ENCODE measurements at regions not wholly inside any gene's neighbourhood (a gene's known extent, or its start where the extent isn't known, plus 50 kb on each side); places are given as distances from the start of the nearest gene placed in this dataset.

DNA sequence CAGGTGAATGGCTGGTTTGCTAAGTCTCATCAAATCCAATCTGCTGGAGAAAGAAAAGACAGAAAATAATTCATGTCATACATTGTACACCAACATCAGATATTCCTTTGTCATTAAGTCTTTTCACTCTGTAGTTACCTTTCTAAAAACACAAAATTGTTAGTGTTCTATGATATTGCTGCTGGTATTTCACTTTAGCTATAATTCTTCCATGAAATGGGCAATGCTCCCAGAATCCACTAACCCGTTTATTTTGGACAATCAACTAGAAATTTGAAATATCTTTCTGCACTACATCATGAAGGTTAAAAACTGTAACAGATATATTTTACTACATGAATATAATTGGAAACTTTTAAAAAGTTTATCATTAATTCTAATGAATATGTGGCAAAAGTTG is 181.3 kb downstream of the C7orf25 start:
- TF ChIP-seq, protein P1, sequence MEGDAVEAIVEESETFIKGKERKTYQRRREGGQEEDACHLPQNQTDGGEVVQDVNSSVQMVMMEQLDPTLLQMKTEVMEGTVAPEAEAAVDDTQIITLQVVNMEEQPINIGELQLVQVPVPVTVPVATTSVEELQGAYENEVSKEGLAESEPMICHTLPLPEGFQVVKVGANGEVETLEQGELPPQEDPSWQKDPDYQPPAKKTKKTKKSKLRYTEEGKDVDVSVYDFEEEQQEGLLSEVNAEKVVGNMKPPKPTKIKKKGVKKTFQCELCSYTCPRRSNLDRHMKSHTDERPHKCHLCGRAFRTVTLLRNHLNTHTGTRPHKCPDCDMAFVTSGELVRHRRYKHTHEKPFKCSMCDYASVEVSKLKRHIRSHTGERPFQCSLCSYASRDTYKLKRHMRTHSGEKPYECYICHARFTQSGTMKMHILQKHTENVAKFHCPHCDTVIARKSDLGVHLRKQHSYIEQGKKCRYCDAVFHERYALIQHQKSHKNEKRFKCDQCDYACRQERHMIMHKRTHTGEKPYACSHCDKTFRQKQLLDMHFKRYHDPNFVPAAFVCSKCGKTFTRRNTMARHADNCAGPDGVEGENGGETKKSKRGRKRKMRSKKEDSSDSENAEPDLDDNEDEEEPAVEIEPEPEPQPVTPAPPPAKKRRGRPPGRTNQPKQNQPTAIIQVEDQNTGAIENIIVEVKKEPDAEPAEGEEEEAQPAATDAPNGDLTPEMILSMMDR (IDR thresholded peaks at IDR 0.05; ENCODE audit: unreplicated experiment), result no peak
- DNase-seq (ENCODE audit: unreplicated experiment), result no peak
- Mint-ChIP-seq H3K27ac (ENCODE audit: low read depth, unreplicated experiment) (no peak overlapping the region), H3K27me3 (ENCODE audit: insufficient read depth, unreplicated experiment) (no peaks in the 10 kb centered on the region), H3K4me3 (ENCODE audit: unreplicated experiment) (no peak overlapping the region), H3K36me3 (ENCODE audit: insufficient read depth, unreplicated experiment) (no peaks in the 10 kb centered on the region), H3K4me1 (ENCODE audit: insufficient read depth, unreplicated experiment) (no peaks in the 10 kb centered on the region), H3K9me3 (ENCODE audit: unreplicated experiment) (no peaks in the 10 kb centered on the region)
- ChIA-PET CTCF (interaction anchor here (0.6 to 0.7 kb wide), 3 partner anchors 10 to 275 kb away, joined by 3 to 5 read pairs (median 5); no protein-coding TSS in a partner anchor), POLR2A (no interaction called here)
- intact Hi-C loops (cut with micrococcal nuclease), result no loop called here
- BruUV-seq (replicated peaks), result no TSS peak

DNA sequence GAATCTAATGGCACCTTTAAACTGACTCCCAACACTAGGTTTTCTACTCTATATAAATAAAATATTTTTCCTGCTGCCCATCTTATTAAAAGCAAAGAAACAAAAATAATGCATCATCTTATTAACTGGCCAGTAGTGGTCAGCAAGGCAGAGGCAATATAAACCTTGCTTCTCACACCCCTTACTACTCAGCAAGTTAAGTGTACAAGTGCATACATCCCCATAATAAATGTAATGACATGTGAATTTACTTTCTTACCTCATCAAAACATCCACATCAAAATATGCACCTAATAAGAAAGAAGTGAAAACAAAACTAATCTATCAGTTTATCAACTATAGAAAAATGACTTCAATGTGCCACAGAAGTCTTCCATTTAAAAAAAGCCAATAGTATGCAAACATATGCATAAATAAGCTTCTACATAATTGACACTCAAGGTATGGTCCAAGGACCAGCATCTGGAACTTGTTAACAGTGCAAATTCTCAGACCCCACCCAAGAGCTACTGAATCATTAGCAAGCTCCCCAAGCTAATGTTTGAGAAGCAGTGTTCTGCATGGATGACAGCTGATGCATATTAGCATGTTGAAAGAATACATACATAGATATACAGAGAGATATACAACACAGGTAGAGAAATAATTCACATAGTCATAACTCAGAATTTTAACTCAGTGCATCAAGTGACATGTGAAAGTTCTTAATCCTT is 182.7 kb downstream of the C7orf25 start:
- TF ChIP-seq, protein P1 (IDR thresholded peaks at IDR 0.05; ENCODE audit: unreplicated experiment), result no peak
- Mint-ChIP-seq H3K27me3 (ENCODE audit: insufficient read depth, unreplicated experiment) (no peaks in the 10 kb centered on the region), H3K36me3 (ENCODE audit: insufficient read depth, unreplicated experiment) (no peaks in the 10 kb centered on the region), H3K9me3 (ENCODE audit: unreplicated experiment) (no peaks in the 10 kb centered on the region), H3K4me3 (ENCODE audit: unreplicated experiment) (no peak overlapping the region), H3K4me1 (ENCODE audit: insufficient read depth, unreplicated experiment) (no peaks in the 10 kb centered on the region), H3K27ac (ENCODE audit: low read depth, unreplicated experiment) (no peak overlapping the region)
- intact Hi-C loops (cut with micrococcal nuclease), result no loop called here
- POLR2A ChIA-PET, result no interaction called here
- DNase-seq (ENCODE audit: unreplicated experiment), result no peak
- CTCF ChIA-PET, result no interaction called here
- BruUV-seq (replicated peaks), result no TSS peak

DNA sequence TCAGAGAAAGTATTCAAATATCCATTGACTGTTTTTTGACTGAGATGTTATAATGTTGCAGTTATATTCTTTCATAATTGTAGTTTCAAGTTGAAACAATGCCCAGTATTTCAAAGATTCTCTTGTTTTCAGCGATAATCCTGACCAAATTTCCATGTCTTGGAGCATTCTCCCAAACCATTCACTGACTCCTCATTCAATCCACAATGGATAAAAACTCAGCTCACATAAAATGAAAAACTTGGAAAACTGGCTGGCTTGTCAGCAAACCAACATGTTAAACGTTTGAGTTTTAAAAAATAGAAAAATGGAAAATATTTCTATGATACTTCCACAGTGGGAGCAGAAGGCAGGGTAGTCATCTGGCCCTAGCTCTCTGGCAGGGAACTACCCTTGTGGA is 184.4 kb downstream of the C7orf25 start:
- no peaks in the 10 kb centered on the region for H3K36me3 Mint-ChIP-seq (ENCODE audit: insufficient read depth, unreplicated experiment)
- no peaks in the 10 kb centered on the region for H3K4me1 Mint-ChIP-seq (ENCODE audit: insufficient read depth, unreplicated experiment)
- TF ChIP-seq, protein P1 (IDR thresholded peaks at IDR 0.05; ENCODE audit: unreplicated experiment), result no peak
- no peak for DNase-seq (ENCODE audit: unreplicated experiment)
- no peaks in the 10 kb centered on the region for H3K9me3 Mint-ChIP-seq (ENCODE audit: unreplicated experiment)
- ChIA-PET POLR2A (interaction anchor here (0.7 kb wide), 1 partner anchor 1128 kb away, joined by 4 read pairs; no protein-coding TSS in a partner anchor), CTCF (no interaction called here)
- no peak overlapping the region for H3K27ac Mint-ChIP-seq (ENCODE audit: low read depth, unreplicated experiment)
- intact Hi-C loops (cut with micrococcal nuclease), result no loop called here
- H3K4me3 Mint-ChIP-seq (ENCODE audit: unreplicated experiment), result no peak overlapping the region
- H3K27me3 Mint-ChIP-seq (ENCODE audit: insufficient read depth, unreplicated experiment), result no peaks in the 10 kb centered on the region
- BruUV-seq (replicated peaks), result no TSS peak

DNA sequence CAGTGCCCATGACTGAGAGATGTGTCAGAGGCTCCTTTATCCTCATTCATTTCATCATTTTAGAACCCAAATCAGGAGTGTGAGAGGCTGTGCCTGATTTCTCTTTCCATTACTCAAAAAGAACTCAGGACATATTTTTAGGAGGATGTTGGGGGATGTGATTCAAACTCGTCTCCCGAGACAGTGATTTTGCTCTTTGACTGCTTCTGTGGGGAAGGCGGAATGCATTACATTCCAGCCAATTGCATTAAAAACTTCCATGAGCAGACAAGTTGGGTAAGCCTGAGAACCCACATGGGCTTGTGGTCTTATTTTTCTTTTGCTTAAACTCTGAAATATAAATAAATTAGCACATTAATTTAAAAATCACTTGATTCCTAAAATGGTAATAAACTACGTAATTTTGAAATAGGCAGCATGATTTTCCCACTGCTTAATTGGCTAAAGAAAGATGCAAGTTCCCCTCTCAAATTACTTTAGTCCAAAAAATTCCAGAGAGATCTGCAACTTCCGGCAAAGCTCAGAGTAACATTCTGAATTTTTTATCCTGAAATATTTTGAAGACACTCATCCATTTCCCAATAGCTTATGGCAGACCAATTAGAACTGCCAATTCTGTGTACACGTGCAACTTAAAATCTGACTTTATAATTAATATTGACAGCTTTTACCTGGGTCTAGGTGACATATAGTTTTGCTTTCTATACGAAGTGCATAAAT is 185.6 kb downstream of the C7orf25 start:
- POLR2A ChIA-PET, result no interaction called here
- CTCF ChIA-PET, result interaction anchor here (1.3 kb wide), 1 partner anchor 19 kb away, joined by 3 read pairs; no protein-coding TSS in a partner anchor
- Mint-ChIP-seq H3K27ac (ENCODE audit: low read depth, unreplicated experiment) (no peak overlapping the region), H3K36me3 (ENCODE audit: insufficient read depth, unreplicated experiment) (no peaks in the 10 kb centered on the region), H3K27me3 (ENCODE audit: insufficient read depth, unreplicated experiment) (no peaks in the 10 kb centered on the region), H3K9me3 (ENCODE audit: unreplicated experiment) (no peaks in the 10 kb centered on the region), H3K4me1 (ENCODE audit: insufficient read depth, unreplicated experiment) (no peaks in the 10 kb centered on the region), H3K4me3 (ENCODE audit: unreplicated experiment) (no peak overlapping the region)
- DNase-seq (ENCODE audit: unreplicated experiment), result no peak
- intact Hi-C loops (cut with micrococcal nuclease), result no loop called here
- no TSS peak for BruUV-seq (replicated peaks)
- TF ChIP-seq, protein P1 (IDR thresholded peaks at IDR 0.05; ENCODE audit: unreplicated experiment), result no peak
